ENCODE measurements at regions not wholly inside any gene's neighbourhood (a gene's known extent, or its start where the extent isn't known, plus 50 kb on each side); places are given as distances from the start of the nearest gene placed in this dataset.

DNA sequence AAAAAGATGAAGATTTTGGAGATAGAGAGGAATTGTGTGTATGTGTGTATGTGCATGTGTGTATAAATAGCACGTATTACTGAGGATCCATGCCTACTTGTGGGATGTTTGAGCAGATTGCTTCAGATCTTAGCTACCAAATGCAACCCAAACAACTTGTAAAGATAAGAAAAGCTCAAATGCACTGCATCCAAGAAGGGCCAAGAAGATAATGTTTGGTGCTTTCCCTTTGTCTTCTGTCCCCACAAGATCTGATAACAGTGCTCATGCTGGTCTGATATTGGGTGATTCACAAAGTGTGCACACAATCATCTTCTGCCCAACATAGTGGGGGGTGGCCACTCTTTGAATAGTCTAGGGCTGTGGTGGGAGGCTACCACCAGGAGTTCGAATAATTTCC, 284.8 kb upstream of the CYRIA start:
- TF ChIP-seq, protein P1, sequence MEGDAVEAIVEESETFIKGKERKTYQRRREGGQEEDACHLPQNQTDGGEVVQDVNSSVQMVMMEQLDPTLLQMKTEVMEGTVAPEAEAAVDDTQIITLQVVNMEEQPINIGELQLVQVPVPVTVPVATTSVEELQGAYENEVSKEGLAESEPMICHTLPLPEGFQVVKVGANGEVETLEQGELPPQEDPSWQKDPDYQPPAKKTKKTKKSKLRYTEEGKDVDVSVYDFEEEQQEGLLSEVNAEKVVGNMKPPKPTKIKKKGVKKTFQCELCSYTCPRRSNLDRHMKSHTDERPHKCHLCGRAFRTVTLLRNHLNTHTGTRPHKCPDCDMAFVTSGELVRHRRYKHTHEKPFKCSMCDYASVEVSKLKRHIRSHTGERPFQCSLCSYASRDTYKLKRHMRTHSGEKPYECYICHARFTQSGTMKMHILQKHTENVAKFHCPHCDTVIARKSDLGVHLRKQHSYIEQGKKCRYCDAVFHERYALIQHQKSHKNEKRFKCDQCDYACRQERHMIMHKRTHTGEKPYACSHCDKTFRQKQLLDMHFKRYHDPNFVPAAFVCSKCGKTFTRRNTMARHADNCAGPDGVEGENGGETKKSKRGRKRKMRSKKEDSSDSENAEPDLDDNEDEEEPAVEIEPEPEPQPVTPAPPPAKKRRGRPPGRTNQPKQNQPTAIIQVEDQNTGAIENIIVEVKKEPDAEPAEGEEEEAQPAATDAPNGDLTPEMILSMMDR (IDR thresholded peaks at IDR 0.05): no peak
- no peak for TF ChIP-seq POLR2A (IDR thresholded peaks at IDR 0.05)

Measured in testis (tissue), 2 donors.